ENCODE measurements at regions not wholly inside any gene's neighbourhood (a gene's known extent, or its start where the extent isn't known, plus 50 kb on each side); places are given as distances from the start of the nearest gene placed in this dataset.

- TF ChIP-seq, protein P1, sequence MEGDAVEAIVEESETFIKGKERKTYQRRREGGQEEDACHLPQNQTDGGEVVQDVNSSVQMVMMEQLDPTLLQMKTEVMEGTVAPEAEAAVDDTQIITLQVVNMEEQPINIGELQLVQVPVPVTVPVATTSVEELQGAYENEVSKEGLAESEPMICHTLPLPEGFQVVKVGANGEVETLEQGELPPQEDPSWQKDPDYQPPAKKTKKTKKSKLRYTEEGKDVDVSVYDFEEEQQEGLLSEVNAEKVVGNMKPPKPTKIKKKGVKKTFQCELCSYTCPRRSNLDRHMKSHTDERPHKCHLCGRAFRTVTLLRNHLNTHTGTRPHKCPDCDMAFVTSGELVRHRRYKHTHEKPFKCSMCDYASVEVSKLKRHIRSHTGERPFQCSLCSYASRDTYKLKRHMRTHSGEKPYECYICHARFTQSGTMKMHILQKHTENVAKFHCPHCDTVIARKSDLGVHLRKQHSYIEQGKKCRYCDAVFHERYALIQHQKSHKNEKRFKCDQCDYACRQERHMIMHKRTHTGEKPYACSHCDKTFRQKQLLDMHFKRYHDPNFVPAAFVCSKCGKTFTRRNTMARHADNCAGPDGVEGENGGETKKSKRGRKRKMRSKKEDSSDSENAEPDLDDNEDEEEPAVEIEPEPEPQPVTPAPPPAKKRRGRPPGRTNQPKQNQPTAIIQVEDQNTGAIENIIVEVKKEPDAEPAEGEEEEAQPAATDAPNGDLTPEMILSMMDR (IDR thresholded peaks at IDR 0.05; ENCODE audit: poor library complexity, severe bottlenecking), result no peak
- TF ChIP-seq EZH2 (IDR thresholded peaks at IDR 0.05; ENCODE audit: borderline replicate concordance, insufficient read depth, low read length, poor library complexity, severe bottlenecking) (no peak), EP300 (conservative IDR thresholded peaks at IDR 0.05; ENCODE audit: poor library complexity, severe bottlenecking) (no peak), TAF1 (IDR thresholded peaks at IDR 0.05; ENCODE audit: low read depth) (no peak), RAD21 (conservative IDR thresholded peaks at IDR 0.05) (no peak), SMC3 (conservative IDR thresholded peaks at IDR 0.05; ENCODE audit: poor library complexity) (no peak)
- TF ChIP-seq, protein P2, sequence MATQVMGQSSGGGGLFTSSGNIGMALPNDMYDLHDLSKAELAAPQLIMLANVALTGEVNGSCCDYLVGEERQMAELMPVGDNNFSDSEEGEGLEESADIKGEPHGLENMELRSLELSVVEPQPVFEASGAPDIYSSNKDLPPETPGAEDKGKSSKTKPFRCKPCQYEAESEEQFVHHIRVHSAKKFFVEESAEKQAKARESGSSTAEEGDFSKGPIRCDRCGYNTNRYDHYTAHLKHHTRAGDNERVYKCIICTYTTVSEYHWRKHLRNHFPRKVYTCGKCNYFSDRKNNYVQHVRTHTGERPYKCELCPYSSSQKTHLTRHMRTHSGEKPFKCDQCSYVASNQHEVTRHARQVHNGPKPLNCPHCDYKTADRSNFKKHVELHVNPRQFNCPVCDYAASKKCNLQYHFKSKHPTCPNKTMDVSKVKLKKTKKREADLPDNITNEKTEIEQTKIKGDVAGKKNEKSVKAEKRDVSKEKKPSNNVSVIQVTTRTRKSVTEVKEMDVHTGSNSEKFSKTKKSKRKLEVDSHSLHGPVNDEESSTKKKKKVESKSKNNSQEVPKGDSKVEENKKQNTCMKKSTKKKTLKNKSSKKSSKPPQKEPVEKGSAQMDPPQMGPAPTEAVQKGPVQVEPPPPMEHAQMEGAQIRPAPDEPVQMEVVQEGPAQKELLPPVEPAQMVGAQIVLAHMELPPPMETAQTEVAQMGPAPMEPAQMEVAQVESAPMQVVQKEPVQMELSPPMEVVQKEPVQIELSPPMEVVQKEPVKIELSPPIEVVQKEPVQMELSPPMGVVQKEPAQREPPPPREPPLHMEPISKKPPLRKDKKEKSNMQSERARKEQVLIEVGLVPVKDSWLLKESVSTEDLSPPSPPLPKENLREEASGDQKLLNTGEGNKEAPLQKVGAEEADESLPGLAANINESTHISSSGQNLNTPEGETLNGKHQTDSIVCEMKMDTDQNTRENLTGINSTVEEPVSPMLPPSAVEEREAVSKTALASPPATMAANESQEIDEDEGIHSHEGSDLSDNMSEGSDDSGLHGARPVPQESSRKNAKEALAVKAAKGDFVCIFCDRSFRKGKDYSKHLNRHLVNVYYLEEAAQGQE (IDR thresholded peaks at IDR 0.05; ENCODE audit: borderline replicate concordance), result no peak
Observed at GRCh38 chr1:90780981-90781380, 63.9 kb upstream of the BARHL2 start.

All from neural cell (in vitro differentiated cells).